AG09309 (cell line): ENCODE measurements at regions not wholly inside any gene's neighbourhood (a gene's known extent, or its start where the extent isn't known, plus 50 kb on each side); places are given as distances from the start of the nearest gene placed in this dataset.

Experiments
- DNase-seq: peaks from one replicate; pipeline ENCODE4 v3.0.0-alpha.2; 2010; ENCODE audit warnings: low read depth
- H3K4me3 ChIP-seq: 2 replicates; pipeline ENCODE4 v1.5.1; 2011; ENCODE audit warnings: mild to moderate bottlenecking, low read depth, low read length, moderate library complexity; ENCODE audit not compliant: control insufficient read depth
- CTCF ChIP-seq: IDR thresholded peaks from 2 replicates; pipeline ENCODE4 v1.5.1; 2011; ENCODE audit warnings: mild to moderate bottlenecking, low read depth, low read length, inconsistent platforms; ENCODE audit not compliant: insufficient read depth, control insufficient read depth; ENCODE audit errors: missing control alignments

DNA sequence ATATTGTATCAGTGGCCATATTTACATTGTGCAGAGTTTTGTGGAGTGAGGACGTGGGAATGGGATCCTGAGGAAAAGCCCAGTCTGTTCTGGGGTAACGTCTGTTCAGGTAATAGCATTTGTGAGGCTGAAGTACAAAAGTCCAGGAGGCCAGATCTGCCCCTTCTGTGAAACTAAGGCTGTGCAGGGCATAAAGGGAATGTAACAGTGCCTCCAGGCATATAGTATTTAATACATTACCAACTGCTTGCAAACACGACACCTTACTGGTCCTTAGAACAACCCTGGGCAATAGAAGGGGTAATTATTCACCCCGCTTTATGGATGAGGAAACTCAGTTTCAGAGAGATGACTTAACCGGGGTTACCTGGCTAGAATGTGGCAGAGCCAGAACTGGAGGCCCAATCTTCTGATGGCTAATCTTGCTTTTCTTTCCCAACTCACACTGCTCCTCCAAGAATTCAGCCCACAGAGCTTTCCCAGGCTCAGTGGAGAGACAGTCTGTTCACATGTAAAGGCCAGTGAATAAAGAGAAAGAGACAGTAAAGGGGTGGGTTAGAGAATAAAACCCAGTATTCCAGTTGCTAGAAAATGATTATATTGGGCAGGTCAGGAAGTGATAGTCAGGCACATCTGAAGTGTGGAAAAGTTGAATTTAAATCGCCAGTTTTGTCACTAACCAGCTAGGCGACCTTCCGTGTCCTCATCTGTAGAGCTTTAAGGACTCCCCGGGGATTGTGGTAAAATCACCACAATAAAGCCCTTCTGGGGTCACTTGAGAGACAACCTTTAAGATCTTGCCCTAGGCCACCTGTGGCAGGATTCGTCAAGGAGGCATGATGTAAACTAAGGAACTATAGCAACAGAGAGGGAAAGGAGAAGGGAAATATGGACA lies 280.7 kb upstream of the CITED2 start:
- TF ChIP-seq CTCF = no peak
- no peak overlapping the region for H3K4me3 ChIP-seq
- DNase-seq = no peak

DNA sequence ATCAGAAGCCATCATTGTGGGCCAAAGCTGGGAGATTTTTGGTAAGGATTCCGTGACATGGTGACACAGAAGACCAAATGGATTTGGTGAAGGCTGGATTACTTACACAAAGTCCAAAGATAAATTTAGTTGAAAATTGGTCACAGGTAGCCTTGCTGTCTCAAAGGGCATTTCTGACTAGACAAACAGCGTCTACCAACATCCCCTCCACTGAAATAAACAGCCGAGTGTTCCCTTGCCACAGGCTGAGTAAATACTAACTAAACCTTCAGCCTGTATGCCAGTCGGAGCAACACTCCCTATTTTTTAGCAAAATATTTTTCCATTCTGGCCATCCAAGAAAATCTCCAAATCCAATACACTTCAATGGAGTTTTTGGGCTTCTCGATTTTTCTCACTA lies 279.9 kb upstream of the CITED2 start:
- TF ChIP-seq CTCF = no peak
- no peak overlapping the region for H3K4me3 ChIP-seq
- DNase-seq = no peak

GRCh38 chr6:139653111-139653510 lies 278.7 kb upstream of the CITED2 start:
- no peak overlapping the region for H3K4me3 ChIP-seq
- no peak for DNase-seq
- TF ChIP-seq CTCF = no peak

DNA sequence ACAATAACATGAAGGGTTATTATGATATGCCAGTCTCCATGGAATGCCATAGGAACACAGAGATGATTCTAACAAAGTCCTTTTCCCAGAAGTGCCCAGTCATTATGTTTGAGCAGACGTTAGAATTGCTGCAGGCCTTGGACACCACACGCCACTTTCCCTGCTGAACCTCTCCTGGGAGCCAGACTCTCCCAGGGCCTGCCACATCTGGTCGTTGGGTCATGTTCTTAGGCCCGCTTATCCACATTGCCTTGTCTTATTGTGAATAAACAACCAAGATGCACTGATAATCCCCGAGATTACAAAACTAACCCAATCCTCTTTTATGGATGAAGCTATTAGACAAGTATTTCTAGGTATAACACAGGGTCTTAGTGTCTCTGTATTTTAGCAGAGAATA lies 276.5 kb upstream of the CITED2 start:
- no peak for DNase-seq
- no peak for TF ChIP-seq CTCF
- H3K4me3 ChIP-seq = no peak overlapping the region

- no peak overlapping the region for H3K4me3 ChIP-seq
- no peak for TF ChIP-seq CTCF
- DNase-seq = no peak
These were observed 275.3 kb upstream of the CITED2 start for GRCh38 chr6:139649732-139650131.

- TF ChIP-seq CTCF = no peak
- H3K4me3 ChIP-seq = no peak overlapping the region
- DNase-seq = no peak
These were observed 274.7 kb upstream of the CITED2 start for GRCh38 chr6:139649128-139649527.
